Prostate gland (tissue), 2 donors: ENCODE measurements at regions not wholly inside any gene's neighbourhood (a gene's known extent, or its start where the extent isn't known, plus 50 kb on each side); places are given as distances from the start of the nearest gene placed in this dataset.

Source experiments
- POLR2A ChIP-seq: fragments of 450-650 bp; IDR thresholded peaks from one replicate; pipeline ENCODE4 v1.6.1; 2016; ENCODE audit warnings: antibody characterized with exemption, mild to moderate bottlenecking
- TF ChIP-seq, protein P1 (sequence below), 4 experiments: fragments of 200-600 bp in 2 of 4; fragments of 450-650 bp in 2 of 4; sonication (generic) in 2 of 4; IDR thresholded peaks; 1 replicate in 3 of 4; 2 replicates in 1 of 4; pipeline ENCODE4 v1.5.1; 2016 to 2019; ENCODE audit warnings: antibody characterized with exemption in 4 of 4, mild to moderate bottlenecking in 2 of 4, moderate library complexity in 2 of 4

- TF ChIP-seq, protein P1, sequence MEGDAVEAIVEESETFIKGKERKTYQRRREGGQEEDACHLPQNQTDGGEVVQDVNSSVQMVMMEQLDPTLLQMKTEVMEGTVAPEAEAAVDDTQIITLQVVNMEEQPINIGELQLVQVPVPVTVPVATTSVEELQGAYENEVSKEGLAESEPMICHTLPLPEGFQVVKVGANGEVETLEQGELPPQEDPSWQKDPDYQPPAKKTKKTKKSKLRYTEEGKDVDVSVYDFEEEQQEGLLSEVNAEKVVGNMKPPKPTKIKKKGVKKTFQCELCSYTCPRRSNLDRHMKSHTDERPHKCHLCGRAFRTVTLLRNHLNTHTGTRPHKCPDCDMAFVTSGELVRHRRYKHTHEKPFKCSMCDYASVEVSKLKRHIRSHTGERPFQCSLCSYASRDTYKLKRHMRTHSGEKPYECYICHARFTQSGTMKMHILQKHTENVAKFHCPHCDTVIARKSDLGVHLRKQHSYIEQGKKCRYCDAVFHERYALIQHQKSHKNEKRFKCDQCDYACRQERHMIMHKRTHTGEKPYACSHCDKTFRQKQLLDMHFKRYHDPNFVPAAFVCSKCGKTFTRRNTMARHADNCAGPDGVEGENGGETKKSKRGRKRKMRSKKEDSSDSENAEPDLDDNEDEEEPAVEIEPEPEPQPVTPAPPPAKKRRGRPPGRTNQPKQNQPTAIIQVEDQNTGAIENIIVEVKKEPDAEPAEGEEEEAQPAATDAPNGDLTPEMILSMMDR (IDR thresholded peaks at IDR 0.05) = no peak
- no peak for TF ChIP-seq POLR2A
Observed at GRCh38 chr16:9682320-9682719, 499.9 kb downstream of the GRIN2A start.
